GM12892 (cell line): ENCODE measurements at regions not wholly inside any gene's neighbourhood (a gene's known extent, or its start where the extent isn't known, plus 50 kb on each side); places are given as distances from the start of the nearest gene placed in this dataset.

Experiments used
- DNase-seq: peaks from one replicate; pipeline ENCODE4 v3.0.0; 2011; ENCODE audit not compliant: insufficient read length
- FAIRE-seq: peaks from 2 replicates; lab custom pipeline; 2011; peaks lifted over from hg19 to GRCh38; lab: Jason Lieb, UNC
- POLR2A ChIP-seq: IDR thresholded peaks from 2 replicates; pipeline ENCODE4 v1.6.1; 2011; ENCODE audit warnings: low read depth, low read length, control low read depth
- POLR2AphosphoS5 ChIP-seq: IDR thresholded peaks from 2 replicates; pipeline ENCODE4 v1.6.1; 2011; ENCODE audit warnings: low read depth, low read length, control low read depth
- TAF1 ChIP-seq: IDR thresholded peaks from 2 replicates; pipeline ENCODE4 v1.6.1; 2011; ENCODE audit warnings: low read depth, mild to moderate bottlenecking, control low read depth, low read length, borderline replicate concordance

DNA sequence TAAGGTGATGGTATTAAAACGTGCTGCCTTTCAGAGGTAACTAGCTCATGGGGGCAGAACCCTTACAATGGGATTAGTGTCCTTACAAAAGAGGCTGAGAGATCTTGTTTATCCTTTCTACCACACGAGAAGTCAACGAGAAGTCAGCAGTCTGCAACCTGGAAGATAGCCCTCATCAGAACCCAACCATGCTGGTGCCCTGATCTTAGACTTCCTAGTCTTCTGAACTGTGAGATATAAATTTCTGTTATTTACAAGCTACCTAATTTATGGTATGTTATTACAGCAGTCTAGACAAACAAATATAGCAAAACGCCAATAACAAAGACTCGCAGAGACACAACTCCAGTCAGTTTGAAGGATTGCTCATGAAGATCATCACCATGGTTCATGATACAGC, 157.5 kb upstream of the TMEM106B start:
- TF ChIP-seq POLR2AphosphoS5 = no peak
- TF ChIP-seq TAF1 = no peak
- no peak for TF ChIP-seq POLR2A
- FAIRE-seq = no peak

DNA sequence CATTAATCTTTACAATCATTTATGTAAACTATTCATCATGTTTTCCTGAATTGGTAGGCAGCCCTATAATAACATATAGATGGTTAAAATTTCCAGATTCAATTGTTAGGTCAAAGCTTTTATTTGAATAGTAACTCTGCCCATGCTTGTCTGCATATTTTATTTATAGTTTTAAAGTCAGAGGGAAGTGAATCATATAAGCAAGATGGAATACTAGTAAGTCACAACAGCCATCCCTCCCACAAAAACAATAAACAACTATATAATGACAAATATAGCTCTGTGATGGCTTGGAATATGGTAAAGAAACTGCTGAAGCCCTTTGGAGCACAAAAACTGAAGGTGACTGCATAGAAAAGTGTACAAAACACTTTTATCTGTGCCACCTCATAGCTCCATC, 156.3 kb upstream of the TMEM106B start:
- FAIRE-seq (no peak), DNase-seq (no peak)
- TF ChIP-seq POLR2A (no peak), POLR2AphosphoS5 (no peak), TAF1 (no peak)

More for the DNA sequence above, 157.5 kb upstream of the TMEM106B start:
- no peak for DNase-seq

DNA sequence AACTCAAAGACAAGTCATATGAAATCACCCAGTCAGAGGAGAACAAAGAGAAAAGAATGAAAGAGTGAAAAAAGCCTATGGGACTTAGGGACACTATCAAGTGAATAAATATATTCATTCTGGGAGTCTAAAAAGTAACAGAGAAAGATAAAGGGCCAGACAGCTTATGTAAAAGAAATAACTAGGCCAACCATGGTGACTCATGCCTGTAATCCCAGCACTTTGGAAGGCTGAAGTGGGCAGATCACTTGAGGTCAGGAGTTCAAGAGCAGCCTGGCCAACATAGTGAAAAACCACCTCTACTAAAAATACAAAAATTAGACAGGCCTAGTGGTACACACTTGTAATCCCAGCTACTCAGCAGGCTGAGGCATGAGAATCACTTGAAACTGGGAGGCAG, 154.7 kb upstream of the TMEM106B start:
- FAIRE-seq (no peak), DNase-seq (no peak)
- no peak for TF ChIP-seq TAF1
- TF ChIP-seq POLR2A = no peak
- no peak for TF ChIP-seq POLR2AphosphoS5

DNA sequence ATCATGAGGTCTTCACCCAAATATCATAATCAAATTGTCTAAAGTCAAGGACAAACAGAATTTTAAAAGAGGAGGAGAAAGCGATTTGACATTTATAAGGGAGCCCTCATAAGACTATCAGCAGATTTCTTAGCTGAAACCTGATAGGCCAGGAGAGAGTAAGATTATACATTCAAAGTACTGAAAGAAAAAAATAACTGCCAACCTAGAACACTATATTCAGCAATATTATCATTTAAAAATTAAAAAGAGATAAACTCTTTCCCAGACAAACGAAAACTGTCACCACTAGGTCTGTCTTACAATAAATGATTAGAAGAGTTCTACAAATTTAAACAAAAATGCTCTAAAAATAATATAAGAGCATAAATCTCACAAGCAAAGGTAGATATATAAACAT, 154.1 kb upstream of the TMEM106B start:
- FAIRE-seq = no peak
- TF ChIP-seq TAF1 (no peak), POLR2A (no peak), POLR2AphosphoS5 (no peak)

DNA sequence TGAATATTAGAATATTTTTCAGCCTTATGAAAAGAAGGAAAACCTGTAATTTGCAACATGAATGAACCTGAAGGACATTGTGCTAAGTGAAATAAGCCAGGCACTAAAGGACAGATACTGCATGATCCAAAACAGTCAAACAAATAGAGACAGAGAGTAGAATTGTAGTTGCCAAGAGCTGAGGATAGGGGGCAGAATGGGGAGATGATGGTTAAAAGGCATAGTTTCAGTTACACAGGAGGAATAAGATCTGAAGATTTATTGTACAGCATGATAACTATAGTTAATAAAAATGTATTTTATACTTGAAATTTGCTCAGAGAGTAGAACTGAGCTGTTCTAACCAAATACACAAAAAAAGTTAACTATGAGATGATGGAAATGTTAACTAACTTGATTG, 149.0 kb upstream of the TMEM106B start:
- DNase-seq = no peak
- no peak for TF ChIP-seq POLR2A
- no peak for TF ChIP-seq TAF1
- TF ChIP-seq POLR2AphosphoS5 = no peak
- FAIRE-seq = no peak

More for the DNA sequence above, 154.1 kb upstream of the TMEM106B start:
- no peak for DNase-seq

DNA sequence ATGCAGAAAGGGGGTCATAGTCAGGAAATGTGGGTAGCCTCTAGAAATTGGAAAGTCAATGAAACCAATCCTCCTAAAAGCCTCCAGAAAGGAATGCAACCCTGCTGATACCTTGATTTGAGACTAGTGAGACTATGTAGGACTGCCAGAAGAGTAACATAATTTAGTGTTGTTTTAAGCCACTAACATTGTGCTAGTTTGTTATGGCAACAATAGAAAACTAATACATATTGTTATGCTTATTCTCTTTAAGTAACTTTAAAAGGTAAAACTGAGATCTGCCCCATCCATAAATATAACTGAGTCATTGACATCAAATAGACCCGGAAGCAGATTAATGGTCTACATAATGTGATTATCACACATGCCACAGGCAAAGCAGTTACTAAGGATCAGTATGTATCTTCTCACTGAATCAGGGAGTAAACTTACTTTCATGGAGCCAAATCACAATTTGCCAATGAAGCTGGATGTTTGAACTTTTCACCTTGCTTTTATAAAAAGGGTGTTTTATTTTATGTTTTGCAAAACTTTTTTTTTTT, 146.4 kb upstream of the TMEM106B start:
- FAIRE-seq (no peak), DNase-seq (no peak)
- no peak for TF ChIP-seq POLR2AphosphoS5

DNA sequence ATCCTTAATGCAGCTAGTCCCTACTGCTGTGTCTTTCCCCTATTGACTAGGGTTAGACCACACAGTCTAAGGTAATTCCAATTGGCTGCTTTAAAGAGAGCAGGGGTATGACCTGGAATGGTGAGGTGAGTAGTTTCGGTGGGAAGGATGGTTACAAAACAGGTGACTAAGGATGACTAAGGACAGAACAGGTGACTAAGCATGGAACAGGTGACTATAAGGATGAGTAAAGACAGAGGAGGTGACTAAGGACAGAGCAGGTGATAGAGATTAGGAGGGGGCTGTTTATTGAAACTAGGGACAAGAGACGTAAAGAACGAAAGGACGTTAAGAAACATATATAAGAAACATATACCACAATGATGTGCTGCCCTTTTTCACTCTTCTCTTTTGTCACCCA, 145.1 kb upstream of the TMEM106B start:
- no peak for TF ChIP-seq POLR2AphosphoS5
- TF ChIP-seq POLR2A = no peak
- TF ChIP-seq TAF1 = no peak
- DNase-seq (no peak), FAIRE-seq (no peak)

DNA sequence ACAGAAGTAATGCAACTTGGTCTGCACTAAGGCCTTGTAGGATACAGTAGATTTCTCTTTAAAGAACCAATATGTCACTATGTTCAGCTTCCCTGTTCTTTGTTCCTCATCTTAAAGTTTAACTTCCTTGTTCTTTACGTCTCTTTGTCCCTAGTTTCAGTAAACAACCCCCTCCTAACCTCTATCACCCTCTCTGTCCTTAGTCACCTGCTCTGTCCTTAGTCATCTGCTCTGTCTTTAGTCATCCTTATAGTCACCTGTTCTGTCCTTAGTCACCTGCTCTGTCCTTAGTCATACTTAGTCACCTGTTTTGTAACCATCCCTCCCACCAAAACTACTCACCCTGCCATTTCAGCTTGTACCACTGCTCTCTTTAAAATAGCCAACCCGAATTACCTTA, 144.6 kb upstream of the TMEM106B start:
- no peak for DNase-seq
- FAIRE-seq = peak; percentile 33
- TF ChIP-seq POLR2A = no peak
- TF ChIP-seq TAF1 = no peak
- no peak for TF ChIP-seq POLR2AphosphoS5

DNA sequence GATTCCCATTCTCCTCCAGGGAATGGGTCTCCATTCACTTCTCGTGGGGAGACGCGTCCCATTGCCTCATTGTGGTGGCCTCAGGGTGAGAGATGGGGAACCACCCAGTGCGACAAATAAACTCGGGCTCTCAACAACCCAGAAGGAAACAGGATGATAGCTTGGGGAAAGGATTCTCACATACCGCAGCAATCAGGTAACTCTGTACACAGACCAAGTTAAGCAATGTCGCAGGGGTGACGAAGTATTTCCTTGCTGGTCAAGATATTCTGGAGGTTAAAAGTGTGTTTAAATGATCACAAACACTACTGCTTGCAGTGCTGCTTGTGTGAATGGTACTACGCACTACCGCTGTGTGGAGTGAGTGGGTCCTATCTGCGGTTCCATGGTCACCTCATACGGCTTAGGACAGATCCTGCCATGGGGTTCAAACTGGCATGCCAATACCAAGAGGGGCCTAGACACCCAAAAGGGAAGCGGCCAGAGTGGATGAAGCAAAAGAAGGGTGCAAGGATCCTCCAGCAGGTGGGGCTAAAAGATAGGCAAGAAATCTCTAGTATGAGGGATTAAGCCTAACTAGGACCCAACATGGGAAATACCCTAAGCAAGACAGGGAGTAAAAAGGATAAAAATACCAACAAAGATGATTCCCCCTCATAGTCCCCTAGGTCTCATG, 143.8 kb upstream of the TMEM106B start:
- TF ChIP-seq TAF1 (no peak), POLR2AphosphoS5 (no peak), POLR2A (no peak)
- FAIRE-seq (peak; percentile 33), DNase-seq (peak; percentile 0)

DNA sequence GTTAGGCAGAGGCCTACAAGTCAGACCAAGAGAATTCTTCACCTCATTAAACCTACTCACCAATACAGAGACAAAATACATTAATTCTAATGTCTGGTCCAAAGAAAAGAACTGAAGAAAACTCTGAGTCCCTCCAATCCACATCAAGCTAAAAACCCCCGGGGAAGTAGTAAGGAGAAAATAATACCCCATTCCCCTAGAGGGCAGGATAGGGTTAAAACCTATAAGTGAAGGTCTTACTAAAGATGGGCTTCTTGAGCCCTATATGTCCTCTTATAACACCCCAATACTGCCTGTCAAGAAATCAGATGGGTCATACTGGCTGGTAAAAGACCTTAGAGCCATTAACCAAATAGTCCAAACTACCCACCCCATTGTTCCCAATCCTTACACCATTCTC, 141.3 kb upstream of the TMEM106B start:
- TF ChIP-seq POLR2A (no peak), POLR2AphosphoS5 (no peak), TAF1 (no peak)
- FAIRE-seq (no peak), DNase-seq (no peak)

DNA sequence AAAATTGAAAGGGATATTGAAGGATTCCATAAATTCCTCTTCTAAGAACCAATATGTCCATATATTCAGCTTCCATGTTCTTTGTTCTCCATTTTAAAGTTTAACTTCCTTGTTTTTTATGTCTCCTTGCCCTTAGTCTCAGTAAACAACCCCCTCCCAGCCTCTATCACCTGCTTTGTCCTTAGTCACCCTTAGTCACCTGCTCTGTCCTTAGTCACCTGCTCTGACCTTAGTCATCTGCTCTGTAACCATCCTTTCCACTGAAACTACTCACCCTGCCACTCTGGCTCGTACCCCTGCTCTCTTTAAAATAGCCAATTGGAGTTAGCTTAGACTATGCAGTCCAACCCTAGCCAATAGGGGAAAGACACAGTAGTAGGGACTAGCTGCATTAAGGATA, 136.2 kb upstream of the TMEM106B start:
- FAIRE-seq (no peak), DNase-seq (no peak)
- TF ChIP-seq POLR2AphosphoS5 (no peak), POLR2A (no peak), TAF1 (no peak)

DNA sequence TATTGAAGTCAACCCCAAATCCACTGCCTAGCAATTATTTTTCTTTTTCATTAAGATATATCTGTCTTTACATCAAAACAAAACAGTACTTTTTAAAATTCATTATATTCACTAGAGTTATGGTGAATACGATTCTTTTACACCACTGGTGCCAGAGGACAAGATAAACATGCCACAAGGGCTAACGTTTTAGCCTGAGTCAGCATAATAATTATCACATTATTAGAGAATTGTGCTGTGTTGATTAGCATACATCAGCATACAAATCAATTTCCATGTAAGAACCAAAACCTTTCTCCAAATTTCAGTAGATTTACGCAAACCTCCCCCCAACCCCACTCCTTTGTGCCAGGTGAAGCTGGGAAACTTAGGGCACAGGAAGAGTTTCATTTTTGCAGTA, 131.1 kb upstream of the TMEM106B start:
- TF ChIP-seq POLR2AphosphoS5 = no peak
- no peak for TF ChIP-seq TAF1
- TF ChIP-seq POLR2A = no peak
- DNase-seq = no peak
- FAIRE-seq = no peak
